SK-N-SH (cell line): ENCODE measurements at regions not wholly inside any gene's neighbourhood (a gene's known extent, or its start where the extent isn't known, plus 50 kb on each side); places are given as distances from the start of the nearest gene placed in this dataset.

Source experiments
- CHD2 ChIP-seq: fragments of 150-350 bp; IDR thresholded peaks from 2 replicates; pipeline ENCODE4 v1.6.1; 2018; ENCODE audit warnings: low read length; ENCODE audit not compliant: partially characterized antibody
- EP300 ChIP-seq, 2 experiments: IDR thresholded peaks; 2 replicates each; pipeline versions ENCODE4 v1.4.0 to v1.6.1; 2012; ENCODE audit warnings: borderline replicate concordance in 1 of 2, low read depth in 1 of 2, low read length in 1 of 2
- NFIC ChIP-seq: IDR thresholded peaks from 2 replicates; pipeline ENCODE4 v1.4.0; 2012; ENCODE audit warnings: borderline replicate concordance
- NRF1 ChIP-seq: IDR thresholded peaks from 2 replicates; pipeline ENCODE4 v1.6.1; 2012; ENCODE audit warnings: low read depth, mild to moderate bottlenecking, low read length
- POLR2AphosphoS5 ChIP-seq: IDR thresholded peaks from 2 replicates; pipeline ENCODE4 v1.6.1; 2012; ENCODE audit warnings: low read depth, low read length
- SMC3 ChIP-seq: IDR thresholded peaks from 2 replicates; pipeline ENCODE4 v1.6.1; 2012; ENCODE audit warnings: low read depth, low read length, improper control_type of control experiment
- TEAD4 ChIP-seq: IDR thresholded peaks from 2 replicates; pipeline ENCODE4 v1.4.0; 2012; ENCODE audit warnings: mild to moderate bottlenecking, borderline replicate concordance; ENCODE audit not compliant: insufficient read depth
- TF ChIP-seq, protein P1 (sequence below): fragments of 200-600 bp; sonication (generic); IDR thresholded peaks from 2 replicates; pipeline ENCODE4 v1.6.1; 2017; ENCODE audit warnings: antibody characterized with exemption, mild to moderate bottlenecking, moderate library complexity

DNA sequence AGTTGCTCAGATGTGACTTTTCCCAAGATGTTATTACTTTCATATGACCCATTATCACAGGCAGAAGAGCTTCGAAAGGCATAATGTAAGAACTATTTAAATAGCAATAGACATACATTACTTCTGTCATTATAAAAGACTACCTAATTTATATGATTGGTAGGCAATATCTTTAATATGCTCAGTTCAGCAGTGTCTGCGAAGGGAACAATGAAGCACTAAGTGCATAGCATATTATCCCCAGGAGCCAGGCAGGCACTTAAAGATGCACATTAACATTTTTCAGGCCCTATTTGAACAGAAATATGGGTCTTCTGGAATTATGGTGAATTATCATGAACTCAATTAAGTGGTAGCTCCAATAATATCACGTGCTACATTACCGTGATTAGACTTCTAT is 217.8 kb downstream of the EPM2A start:
- no peak for TF ChIP-seq POLR2AphosphoS5
- no peak for TF ChIP-seq NFIC
- no peak for TF ChIP-seq EP300 (IDR thresholded peaks at IDR 0.05; ENCODE audit: borderline replicate concordance in 1 of 2, low read depth in 1 of 2, low read length in 1 of 2)
- TF ChIP-seq SMC3: no peak
- TF ChIP-seq, protein P1, sequence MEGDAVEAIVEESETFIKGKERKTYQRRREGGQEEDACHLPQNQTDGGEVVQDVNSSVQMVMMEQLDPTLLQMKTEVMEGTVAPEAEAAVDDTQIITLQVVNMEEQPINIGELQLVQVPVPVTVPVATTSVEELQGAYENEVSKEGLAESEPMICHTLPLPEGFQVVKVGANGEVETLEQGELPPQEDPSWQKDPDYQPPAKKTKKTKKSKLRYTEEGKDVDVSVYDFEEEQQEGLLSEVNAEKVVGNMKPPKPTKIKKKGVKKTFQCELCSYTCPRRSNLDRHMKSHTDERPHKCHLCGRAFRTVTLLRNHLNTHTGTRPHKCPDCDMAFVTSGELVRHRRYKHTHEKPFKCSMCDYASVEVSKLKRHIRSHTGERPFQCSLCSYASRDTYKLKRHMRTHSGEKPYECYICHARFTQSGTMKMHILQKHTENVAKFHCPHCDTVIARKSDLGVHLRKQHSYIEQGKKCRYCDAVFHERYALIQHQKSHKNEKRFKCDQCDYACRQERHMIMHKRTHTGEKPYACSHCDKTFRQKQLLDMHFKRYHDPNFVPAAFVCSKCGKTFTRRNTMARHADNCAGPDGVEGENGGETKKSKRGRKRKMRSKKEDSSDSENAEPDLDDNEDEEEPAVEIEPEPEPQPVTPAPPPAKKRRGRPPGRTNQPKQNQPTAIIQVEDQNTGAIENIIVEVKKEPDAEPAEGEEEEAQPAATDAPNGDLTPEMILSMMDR: no peak
- TF ChIP-seq TEAD4: no peak
- TF ChIP-seq NRF1: no peak
- TF ChIP-seq CHD2: no peak
